SH-SY5Y (cell line): ENCODE measurements at regions not wholly inside any gene's neighbourhood (a gene's known extent, or its start where the extent isn't known, plus 50 kb on each side); places are given as distances from the start of the nearest gene placed in this dataset.

Source experiments
- GATA2 ChIP-seq: IDR thresholded peaks from 2 replicates; pipeline ENCODE4 v1.6.1; 2011; ENCODE audit warnings: mild to moderate bottlenecking, low read depth, low read length
- GATA3 ChIP-seq: IDR thresholded peaks from 2 replicates; pipeline ENCODE4 v1.6.1; 2011; ENCODE audit warnings: low read depth, mild to moderate bottlenecking, low read length, moderate library complexity

- TF ChIP-seq GATA3 (no peak), GATA2 (no peak)
These were observed 294.5 kb upstream of the NFE2L3 start for GRCh38 chr7:25857376-25858067.
